ENCODE measurements at regions not wholly inside any gene's neighbourhood (a gene's known extent, or its start where the extent isn't known, plus 50 kb on each side); places are given as distances from the start of the nearest gene placed in this dataset.

- intact Hi-C loops (cut with DNase I; ENCODE audit: low total_unique reads) = no loop called here
- Histone ChIP-seq H3K36me3 (no peaks in the 10 kb centered on the region), H3K27ac (no peak overlapping the region), H3K4me3 (no peak overlapping the region), H3K9me3 (no peaks in the 10 kb centered on the region), H3K27me3 (replicated peaks in 1 of 7) (no peaks in the 10 kb centered on the region), H3K4me1 (no peaks in the 10 kb centered on the region)
- TF ChIP-seq, protein P1, sequence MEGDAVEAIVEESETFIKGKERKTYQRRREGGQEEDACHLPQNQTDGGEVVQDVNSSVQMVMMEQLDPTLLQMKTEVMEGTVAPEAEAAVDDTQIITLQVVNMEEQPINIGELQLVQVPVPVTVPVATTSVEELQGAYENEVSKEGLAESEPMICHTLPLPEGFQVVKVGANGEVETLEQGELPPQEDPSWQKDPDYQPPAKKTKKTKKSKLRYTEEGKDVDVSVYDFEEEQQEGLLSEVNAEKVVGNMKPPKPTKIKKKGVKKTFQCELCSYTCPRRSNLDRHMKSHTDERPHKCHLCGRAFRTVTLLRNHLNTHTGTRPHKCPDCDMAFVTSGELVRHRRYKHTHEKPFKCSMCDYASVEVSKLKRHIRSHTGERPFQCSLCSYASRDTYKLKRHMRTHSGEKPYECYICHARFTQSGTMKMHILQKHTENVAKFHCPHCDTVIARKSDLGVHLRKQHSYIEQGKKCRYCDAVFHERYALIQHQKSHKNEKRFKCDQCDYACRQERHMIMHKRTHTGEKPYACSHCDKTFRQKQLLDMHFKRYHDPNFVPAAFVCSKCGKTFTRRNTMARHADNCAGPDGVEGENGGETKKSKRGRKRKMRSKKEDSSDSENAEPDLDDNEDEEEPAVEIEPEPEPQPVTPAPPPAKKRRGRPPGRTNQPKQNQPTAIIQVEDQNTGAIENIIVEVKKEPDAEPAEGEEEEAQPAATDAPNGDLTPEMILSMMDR (IDR thresholded peaks at IDR 0.05 in 8 of 11, conservative IDR thresholded peaks at IDR 0.05 in 3 of 11) = no peak
- TF ChIP-seq POLR2AphosphoS5 (IDR thresholded peaks at IDR 0.05) (no peak), POLR2A (IDR thresholded peaks at IDR 0.05) (no peak)
- WGBS, 5 donors = 58 to 84% (median 69%) methylated on average over 3 of the region's 3 CpGs
- DNase-seq = no peak
Observed at GRCh38 chr7:125663961-125664360, 734.3 kb upstream of the POT1 start.

- intact Hi-C loops (cut with DNase I; ENCODE audit: low total_unique reads) = no loop called here
- H3K27me3 ChIP-seq (replicated peaks in 1 of 7) = no peaks in the 10 kb centered on the region
- H3K9me3 ChIP-seq = no peaks in the 10 kb centered on the region
- no peaks in the 10 kb centered on the region for H3K4me1 ChIP-seq
- no peak overlapping the region for H3K27ac ChIP-seq
- H3K36me3 ChIP-seq = no peaks in the 10 kb centered on the region
- H3K4me3 ChIP-seq = no peak overlapping the region
- 25 to 41% (median 33%) methylated on average over 3 of the region's 3 CpGs for WGBS, 5 donors
- DNase-seq = no peak
- TF ChIP-seq POLR2AphosphoS5 (IDR thresholded peaks at IDR 0.05) (no peak), POLR2A (IDR thresholded peaks at IDR 0.05) (no peak)
- TF ChIP-seq, protein P1 (IDR thresholded peaks at IDR 0.05 in 8 of 11, conservative IDR thresholded peaks at IDR 0.05 in 3 of 11) = no peak
Observed at GRCh38 chr7:125661677-125662076, 732.1 kb upstream of the POT1 start.

DNA sequence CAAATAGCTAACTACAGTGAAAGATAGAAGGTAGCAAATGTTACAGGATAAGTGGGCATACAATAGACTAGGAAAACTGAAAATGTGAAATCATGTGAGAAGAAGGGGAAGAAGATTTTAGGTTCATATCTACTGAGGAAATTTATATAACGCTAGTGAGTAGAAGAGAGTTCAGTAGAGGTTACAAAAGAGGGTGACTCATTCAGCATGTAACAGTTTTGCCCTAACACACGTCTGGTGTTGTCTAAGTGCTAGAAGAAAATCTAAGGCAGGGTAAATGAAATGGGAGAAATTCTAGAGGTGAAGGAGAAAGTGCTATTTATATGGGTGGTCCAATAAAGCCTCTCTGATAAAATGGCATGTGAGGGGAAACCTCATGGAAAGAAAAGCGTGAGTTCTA lies 731.4 kb upstream of the POT1 start:
- WGBS, 5 donors = 52 to 82% (median 64%) methylated on average over 3 of the region's 3 CpGs
- Histone ChIP-seq H3K27me3 (replicated peaks in 1 of 7) (no peaks in the 10 kb centered on the region), H3K27ac (no peak overlapping the region), H3K4me3 (no peak overlapping the region), H3K9me3 (no peaks in the 10 kb centered on the region), H3K4me1 (no peaks in the 10 kb centered on the region), H3K36me3 (no peaks in the 10 kb centered on the region)
- TF ChIP-seq POLR2AphosphoS5 (IDR thresholded peaks at IDR 0.05) (no peak), POLR2A (IDR thresholded peaks at IDR 0.05) (no peak)
- TF ChIP-seq, protein P1 (IDR thresholded peaks at IDR 0.05 in 8 of 11, conservative IDR thresholded peaks at IDR 0.05 in 3 of 11) = no peak
- no peak for DNase-seq
- intact Hi-C loops (cut with DNase I; ENCODE audit: low total_unique reads) = no loop called here

GRCh38 chr7:125654076-125654475 lies 724.5 kb upstream of the POT1 start:
- no peaks in the 10 kb centered on the region for H3K36me3 ChIP-seq
- no peak overlapping the region for H3K27ac ChIP-seq
- H3K4me3 ChIP-seq = no peak overlapping the region
- no peaks in the 10 kb centered on the region for H3K4me1 ChIP-seq
- H3K9me3 ChIP-seq = no peaks in the 10 kb centered on the region
- DNase-seq = no peak
- TF ChIP-seq, protein P1 (IDR thresholded peaks at IDR 0.05 in 8 of 11, conservative IDR thresholded peaks at IDR 0.05 in 3 of 11) = no peak
- no peak for TF ChIP-seq POLR2AphosphoS5 (IDR thresholded peaks at IDR 0.05)
- no peak for TF ChIP-seq POLR2A (IDR thresholded peaks at IDR 0.05)
- intact Hi-C loops (cut with DNase I; ENCODE audit: low total_unique reads) = no loop called here
- no peaks in the 10 kb centered on the region for H3K27me3 ChIP-seq (replicated peaks in 1 of 7)
- WGBS, 5 donors = 64 to 82% (median 71%) methylated on average over 1 of the region's 1 CpG

All from spleen (tissue), 11 donors.